ENCODE measurements at regions not wholly inside any gene's neighbourhood (a gene's known extent, or its start where the extent isn't known, plus 50 kb on each side); places are given as distances from the start of the nearest gene placed in this dataset.
"Not testable (repeated sequence)": the region's sequence is repeated elsewhere in the genome, so short reads cannot be mapped to it uniquely, and the experiment has no call there.

DNA sequence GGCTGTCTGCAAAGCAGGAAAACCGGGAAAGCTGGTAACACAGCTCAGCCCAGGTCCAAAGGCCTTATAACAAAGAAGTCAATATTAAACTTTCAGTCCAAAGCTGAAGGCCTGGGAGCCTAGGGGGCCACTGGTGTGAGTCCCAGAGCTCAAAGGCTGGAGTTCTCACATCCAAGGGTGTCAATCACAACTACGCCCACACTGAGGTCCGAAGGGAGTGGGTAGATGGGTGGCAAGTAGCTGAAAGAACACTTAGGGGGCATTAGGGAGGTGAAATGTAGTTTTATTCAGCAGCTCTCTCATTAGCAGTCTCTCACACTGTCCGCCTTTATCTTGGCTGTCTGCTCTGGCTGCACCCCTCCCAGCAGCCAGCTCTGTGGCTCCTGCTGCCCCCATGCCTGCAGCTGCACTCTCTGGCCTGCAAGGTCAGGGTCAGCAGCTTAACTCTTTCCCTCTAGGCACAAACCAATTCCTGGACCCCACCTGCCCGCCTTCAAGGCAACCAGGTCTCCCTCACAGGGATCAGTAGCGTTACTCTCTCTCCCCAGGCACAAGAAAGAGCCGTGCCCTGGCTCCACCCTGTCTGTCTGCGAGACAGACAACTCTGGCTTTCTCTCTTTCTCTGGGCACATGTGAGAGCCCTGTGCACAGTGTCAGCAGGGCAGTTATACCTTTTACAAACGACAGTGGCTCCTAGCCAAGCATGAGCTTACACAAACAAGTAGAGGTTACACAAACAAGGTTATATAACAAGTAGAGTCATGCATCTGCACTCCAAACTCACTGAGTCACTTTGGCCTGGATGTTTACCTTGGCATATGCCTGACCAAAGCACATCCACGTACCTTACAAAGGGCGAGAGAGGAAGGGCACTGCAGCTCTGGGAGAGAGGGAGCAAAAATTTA lies 249.4 kb upstream of the PCDH20 start:
- no peak for DNase-seq (ENCODE audit: low spot score)

DNA sequence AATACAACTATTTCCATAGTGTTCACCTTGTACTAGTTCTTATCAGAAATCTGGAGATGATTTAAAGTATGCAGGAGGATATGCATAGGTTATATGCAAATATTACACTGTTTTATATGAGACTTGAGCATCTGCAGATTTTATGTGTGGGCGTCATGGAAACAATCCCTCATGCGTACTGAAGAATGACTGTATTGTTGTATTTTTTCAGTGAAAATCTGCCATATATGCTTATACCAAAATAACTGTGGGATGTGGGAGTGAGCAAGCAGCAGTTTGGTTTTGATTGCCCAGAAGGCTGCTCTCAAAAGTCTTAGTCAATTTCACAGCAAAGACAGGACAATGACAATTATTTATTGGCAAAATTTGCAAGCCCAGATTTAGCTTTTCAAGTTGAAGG lies 238.8 kb upstream of the PCDH20 start:
- DNase-seq (ENCODE audit: low spot score), result peak; percentile 8

GRCh38 chr13:61648547-61648946 lies 232.9 kb upstream of the PCDH20 start:
- no peak for DNase-seq (ENCODE audit: low spot score)

- no peak for DNase-seq (ENCODE audit: low spot score)
Measured at GRCh38 chr13:61612192-61612591, 196.5 kb upstream of the PCDH20 start.

GRCh38 chr13:61608138-61608537 lies 192.5 kb upstream of the PCDH20 start:
- no peak for DNase-seq (ENCODE audit: low spot score)

GRCh38 chr13:61600360-61601033 lies 184.8 kb upstream of the PCDH20 start:
- no peak for DNase-seq (ENCODE audit: low spot score)

GRCh38 chr13:61592489-61592888 lies 176.8 kb upstream of the PCDH20 start:
- no peak for DNase-seq (ENCODE audit: low spot score)

- DNase-seq (ENCODE audit: low spot score), result no peak
Measured at GRCh38 chr13:61575973-61576372, 160.3 kb upstream of the PCDH20 start.

GRCh38 chr13:61563645-61564044 lies 148.0 kb upstream of the PCDH20 start:
- no peak for DNase-seq (ENCODE audit: low spot score)

DNA sequence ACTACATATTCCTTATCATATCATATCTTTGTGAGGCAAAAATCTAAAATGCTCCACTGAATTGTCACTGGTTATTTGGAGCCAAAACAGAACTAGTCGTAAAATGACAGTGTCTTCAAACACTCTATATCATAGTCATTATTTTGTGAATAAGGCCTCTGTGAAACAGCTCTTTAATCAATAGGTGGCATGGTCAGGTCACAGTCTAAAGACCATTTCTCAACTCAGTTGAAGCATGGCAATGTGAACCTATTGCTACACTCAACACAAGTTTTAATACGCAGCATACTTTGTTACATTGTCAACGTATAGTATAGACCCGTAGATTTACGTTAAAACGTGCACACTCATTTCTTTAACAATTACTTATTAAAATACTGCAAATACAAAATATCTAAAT lies 131.3 kb upstream of the PCDH20 start:
- no peak for DNase-seq (ENCODE audit: low spot score)

DNA sequence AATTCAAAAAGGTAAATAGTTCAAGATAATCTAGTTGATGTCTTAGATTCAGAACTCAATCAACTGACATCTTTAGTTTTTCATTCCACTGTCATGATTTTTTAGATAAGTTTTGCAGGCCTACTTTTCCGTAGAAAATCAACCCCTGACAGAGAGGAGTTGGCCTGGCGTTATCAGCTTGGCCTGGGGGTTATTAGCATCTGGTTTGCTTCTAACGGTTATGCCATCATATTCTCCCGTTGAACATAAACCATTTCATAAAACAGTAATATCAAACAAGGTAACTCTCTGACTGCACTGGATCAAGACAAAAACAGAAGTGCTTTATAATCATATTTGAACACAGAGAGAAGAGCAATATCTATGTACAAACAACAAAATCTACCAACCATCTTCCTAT lies 130.8 kb upstream of the PCDH20 start:
- no peak for DNase-seq (ENCODE audit: low spot score)

GRCh38 chr13:61536433-61536832 lies 120.8 kb upstream of the PCDH20 start:
- no peak for DNase-seq (ENCODE audit: low spot score)

- DNase-seq (ENCODE audit: low spot score), result no peak
Measured at GRCh38 chr13:61531383-61532065, 115.9 kb upstream of the PCDH20 start.

- DNase-seq (ENCODE audit: low spot score), result not testable (repeated sequence)
Measured at GRCh38 chr13:61519214-61519613, 103.6 kb upstream of the PCDH20 start.

GRCh38 chr13:61508936-61509335 lies 93.3 kb upstream of the PCDH20 start:
- no peak for DNase-seq (ENCODE audit: low spot score)

DNA sequence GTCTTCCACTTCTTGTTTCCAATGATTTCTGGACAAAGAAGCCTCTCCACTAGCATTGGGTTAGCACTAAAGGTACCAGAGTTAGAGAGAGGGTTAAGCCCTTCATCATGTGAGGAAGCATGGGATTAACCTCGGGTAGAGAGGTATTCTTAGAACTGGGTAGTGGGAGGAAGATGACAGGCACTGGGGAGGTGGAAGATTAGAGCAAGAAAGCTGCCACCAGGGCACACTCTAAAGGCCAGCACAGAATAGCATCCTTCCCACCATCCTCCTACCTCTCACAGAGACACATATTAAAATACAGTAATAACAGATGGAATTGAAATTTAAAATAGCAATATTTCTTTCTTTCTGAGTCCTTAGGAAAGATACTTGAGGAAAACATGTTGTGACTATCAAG lies 84.5 kb upstream of the PCDH20 start:
- DNase-seq (ENCODE audit: low spot score), result no peak

GRCh38 chr13:61495648-61496047 lies 80.0 kb upstream of the PCDH20 start:
- no peak for DNase-seq (ENCODE audit: low spot score)

DNA sequence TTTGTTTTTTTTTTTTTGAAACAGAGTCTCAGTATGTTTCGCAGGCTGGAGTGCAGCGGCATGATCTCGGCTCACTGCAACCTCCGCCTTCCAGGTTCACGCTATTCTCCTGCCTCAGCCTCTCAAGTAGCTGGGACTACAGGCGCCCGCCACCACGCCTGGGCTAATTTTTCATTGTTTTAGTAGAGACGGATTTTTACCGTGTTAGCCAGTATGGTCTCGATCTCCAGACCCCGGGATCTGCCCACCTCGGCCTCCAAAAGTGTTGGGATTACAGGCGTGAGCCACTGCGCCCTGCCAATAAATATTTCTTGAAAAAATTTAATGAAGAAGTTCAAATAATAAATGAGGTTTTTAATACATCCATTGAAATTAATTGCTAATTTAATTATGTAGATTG lies 77.9 kb upstream of the PCDH20 start:
- DNase-seq (ENCODE audit: low spot score), result not testable (repeated sequence)

GRCh38 chr13:61486496-61486895 lies 70.8 kb upstream of the PCDH20 start:
- no peak for DNase-seq (ENCODE audit: low spot score)

DNA sequence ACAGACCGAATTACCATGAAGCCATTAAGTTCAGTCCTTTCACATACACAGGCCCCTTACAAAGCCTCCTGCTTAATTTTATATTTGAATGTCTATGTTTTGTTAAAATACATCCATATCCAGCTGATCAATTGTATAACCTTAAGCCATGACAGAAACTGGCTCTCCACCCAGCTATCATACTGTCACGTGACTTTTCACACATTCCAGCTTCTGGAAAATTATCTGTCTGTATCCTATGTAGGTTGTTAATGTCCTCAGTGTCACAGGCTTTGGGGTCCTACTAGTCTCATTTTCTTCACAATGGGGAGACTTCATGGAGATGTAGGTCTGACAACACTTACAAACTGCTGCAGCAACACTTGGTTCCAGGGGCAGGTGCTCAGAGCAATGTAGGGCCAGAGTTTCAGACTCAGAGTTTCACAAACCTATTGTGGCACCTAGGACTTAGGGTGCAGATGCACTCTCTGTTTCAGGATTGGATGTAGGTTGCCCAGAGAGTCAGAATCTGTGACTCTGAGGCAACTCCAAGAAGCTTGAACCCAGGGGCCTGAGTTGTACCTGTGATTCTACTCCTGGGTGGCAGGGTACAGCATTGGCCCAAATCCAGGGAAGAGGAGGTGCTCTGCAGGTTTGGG lies 69.6 kb upstream of the PCDH20 start:
- DNase-seq (ENCODE audit: low spot score), result no peak

- no peak for DNase-seq (ENCODE audit: low spot score)
Measured at GRCh38 chr13:61477619-61478018, 62.0 kb upstream of the PCDH20 start.

DNA sequence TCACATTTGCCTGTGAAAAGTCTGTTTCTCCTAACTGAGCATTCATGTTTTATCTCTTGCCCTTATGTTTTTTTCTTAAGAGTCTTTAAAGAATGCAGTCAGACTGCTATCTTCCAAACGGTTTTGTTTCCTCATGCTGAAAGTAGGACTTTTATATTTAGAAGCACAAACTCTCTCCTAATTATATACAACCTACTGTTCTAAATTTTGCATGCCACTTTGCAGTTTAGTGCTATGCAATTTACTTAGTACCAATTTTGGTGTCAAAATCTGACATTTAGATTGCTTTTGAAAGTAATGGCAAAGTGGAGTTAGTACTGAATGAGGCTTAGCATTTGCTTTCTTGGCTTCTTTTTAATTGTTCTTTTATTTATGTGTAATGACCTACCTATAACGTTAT lies 55.1 kb upstream of the PCDH20 start:
- no peak for DNase-seq (ENCODE audit: low spot score)

Data from COLO829 (cell line).